Tibial artery (tissue), 4 donors: ENCODE measurements at regions not wholly inside any gene's neighbourhood (a gene's known extent, or its start where the extent isn't known, plus 50 kb on each side); places are given as distances from the start of the nearest gene placed in this dataset.

Experiments used
- DNase-seq, 2 donors: peaks; one replicate each; pipeline ENCODE4 v3.0.0-alpha.2; 2019
- H3K27ac ChIP-seq, 2 donors: fragments of 200-600 bp; sonication (generic) in 1 of 2; 1 replicate in 1 of 2; 2 replicates in 1 of 2; pipeline ENCODE4 v1.5.1; 2018 to 2019; ENCODE audit warnings: mild to moderate bottlenecking in 1 of 2
- H3K27me3 ChIP-seq, 2 donors: fragments of 200-600 bp; sonication (generic) in 1 of 2; one replicate each; pipeline versions ENCODE4 v1.5.1 to v1.6.0; 2016 to 2019
- H3K36me3 ChIP-seq, 3 donors: fragments of 200-600 bp; sonication (generic) in 2 of 3; one replicate each; pipeline ENCODE4 v1.5.1; 2016 to 2019; ENCODE audit warnings: mild to moderate bottlenecking in 2 of 3
- H3K4me1 ChIP-seq, 4 donors: fragments of 200-600 bp; sonication (generic) in 2 of 4; 1 replicate in 3 of 4; 2 replicates in 1 of 4; pipeline ENCODE4 v1.5.1; 2016 to 2019
- H3K4me3 ChIP-seq, 2 donors: fragments of 200-600 bp; sonication (generic) in 1 of 2; 1 replicate in 1 of 2; 2 replicates in 1 of 2; pipeline ENCODE4 v1.5.1; 2018 to 2019; ENCODE audit warnings: mild to moderate bottlenecking in 2 of 2
- H3K9me3 ChIP-seq, 3 donors: fragments of 200-600 bp; sonication (generic) in 1 of 3; one replicate each; pipeline ENCODE4 v1.5.1; 2016 to 2019
- CTCF ChIP-seq, 2 experiments: fragments of 200-600 bp in 1 of 2; fragments of 450-650 bp in 1 of 2; IDR thresholded peaks; one replicate each; pipeline ENCODE4 v1.5.1; 2017 to 2019; ENCODE audit warnings: antibody characterized with exemption in 2 of 2, mild to moderate bottlenecking in 1 of 2, moderate library complexity in 1 of 2
- intact Hi-C: fragments of 100-400 bp; cut with DNase I; formaldehyde crosslinking; loops from one replicate; pipeline ENCODE4 v1.15.0; 2023; ENCODE audit warnings: low total_unique reads

- no peaks in the 10 kb centered on the region for H3K27me3 ChIP-seq
- no peak for DNase-seq
- no peaks in the 10 kb centered on the region for H3K4me1 ChIP-seq
- no peaks in the 10 kb centered on the region for H3K9me3 ChIP-seq
- no peak overlapping the region for H3K4me3 ChIP-seq
- no peak overlapping the region for H3K27ac ChIP-seq
- intact Hi-C loops = no loop called here
- H3K36me3 ChIP-seq = no peaks in the 10 kb centered on the region
- TF ChIP-seq CTCF (IDR thresholded peaks at IDR 0.05) = no peak
These were observed 839.1 kb upstream of the FOXG1 start for GRCh38 chr14:27927519-27927918.

DNA sequence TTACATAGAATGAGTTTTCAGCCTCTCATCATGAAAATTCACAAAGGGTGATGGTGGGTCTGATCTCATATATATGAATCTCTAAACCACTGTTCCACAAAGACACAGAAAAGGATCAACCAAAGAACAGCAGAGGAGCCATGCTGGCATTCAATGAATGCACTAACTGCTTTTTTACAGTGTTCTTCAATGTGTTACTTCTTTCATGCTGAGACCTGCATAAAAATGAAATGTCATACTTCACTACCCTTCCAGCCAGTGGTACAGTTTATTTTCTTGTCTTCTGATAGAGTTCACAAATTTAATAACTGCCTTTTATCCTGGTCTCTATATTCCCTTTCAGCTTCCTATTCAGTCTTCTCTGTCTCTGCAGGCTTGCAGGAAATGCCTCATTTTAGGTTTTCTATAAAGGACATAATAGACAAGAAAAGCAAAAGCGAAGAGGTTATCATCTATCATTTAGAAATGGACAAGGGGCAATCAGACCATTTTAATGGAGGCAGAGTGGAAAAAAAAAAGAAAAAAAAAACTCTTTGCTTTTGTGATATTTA, 836.7 kb upstream of the FOXG1 start:
- intact Hi-C loops = no loop called here
- Histone ChIP-seq H3K4me3 (no peak overlapping the region), H3K9me3 (no peaks in the 10 kb centered on the region), H3K27me3 (no peaks in the 10 kb centered on the region), H3K27ac (no peak overlapping the region), H3K4me1 (no peaks in the 10 kb centered on the region), H3K36me3 (no peaks in the 10 kb centered on the region)
- TF ChIP-seq CTCF (IDR thresholded peaks at IDR 0.05) = no peak
- no peak for DNase-seq

- no peak for TF ChIP-seq CTCF (IDR thresholded peaks at IDR 0.05)
- intact Hi-C loops = no loop called here
- Histone ChIP-seq H3K36me3 (no peaks in the 10 kb centered on the region), H3K27ac (no peak overlapping the region), H3K27me3 (no peaks in the 10 kb centered on the region), H3K4me3 (no peak overlapping the region), H3K4me1 (no peaks in the 10 kb centered on the region), H3K9me3 (no peaks in the 10 kb centered on the region)
- no peak for DNase-seq
These were observed 828.2 kb upstream of the FOXG1 start for GRCh38 chr14:27938392-27938791.

DNA sequence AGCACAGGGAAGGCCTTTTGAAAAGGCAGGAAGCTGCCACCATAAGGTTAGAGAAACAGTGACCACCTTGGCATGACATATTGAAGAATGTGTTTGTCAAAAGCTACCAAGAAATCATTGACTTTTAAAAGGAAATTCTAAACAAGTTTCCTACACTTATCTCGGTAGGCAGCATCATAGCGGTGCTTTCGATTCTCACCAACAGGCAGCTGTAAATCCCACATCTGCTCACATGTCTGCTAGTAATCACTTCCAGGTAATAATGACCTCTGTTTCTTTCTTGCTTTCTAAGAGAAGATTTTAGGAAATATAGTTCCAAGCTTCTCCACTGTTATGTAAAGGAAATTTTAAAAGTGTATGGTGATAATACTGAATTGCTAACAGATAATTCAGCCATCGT, 821.1 kb upstream of the FOXG1 start:
- Histone ChIP-seq H3K4me3 (no peak overlapping the region), H3K4me1 (no peaks in the 10 kb centered on the region), H3K27me3 (no peaks in the 10 kb centered on the region), H3K27ac (no peak overlapping the region), H3K9me3 (no peaks in the 10 kb centered on the region), H3K36me3 (no peaks in the 10 kb centered on the region)
- no peak for TF ChIP-seq CTCF (IDR thresholded peaks at IDR 0.05)
- DNase-seq = no peak
- intact Hi-C loops = no loop called here

DNA sequence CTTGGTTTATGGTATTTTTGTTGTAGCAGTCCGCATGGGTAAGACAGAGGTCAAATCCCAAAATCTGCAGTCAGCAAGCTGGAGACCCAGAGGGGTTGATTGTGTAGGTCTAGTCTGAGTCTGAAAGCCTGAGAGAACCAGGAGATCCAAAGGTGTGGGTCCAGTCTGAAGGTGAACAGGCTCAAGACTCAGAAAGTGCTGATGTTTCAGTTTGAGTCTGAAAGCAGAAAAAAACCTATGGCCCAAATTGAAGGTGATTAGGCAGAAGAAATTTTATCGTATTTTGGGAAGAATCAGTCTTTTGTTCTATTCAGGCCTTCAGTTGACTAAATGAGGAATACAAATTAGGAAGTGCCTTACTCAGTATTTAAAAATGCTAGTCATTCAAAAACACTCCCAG, 807.8 kb upstream of the FOXG1 start:
- H3K9me3 ChIP-seq = no peaks in the 10 kb centered on the region
- no peak for DNase-seq
- H3K4me3 ChIP-seq = no peak overlapping the region
- intact Hi-C loops = no loop called here
- no peak for TF ChIP-seq CTCF (IDR thresholded peaks at IDR 0.05)
- H3K27ac ChIP-seq = no peak overlapping the region
- H3K36me3 ChIP-seq = no peaks in the 10 kb centered on the region
- no peaks in the 10 kb centered on the region for H3K27me3 ChIP-seq
- no peaks in the 10 kb centered on the region for H3K4me1 ChIP-seq

DNA sequence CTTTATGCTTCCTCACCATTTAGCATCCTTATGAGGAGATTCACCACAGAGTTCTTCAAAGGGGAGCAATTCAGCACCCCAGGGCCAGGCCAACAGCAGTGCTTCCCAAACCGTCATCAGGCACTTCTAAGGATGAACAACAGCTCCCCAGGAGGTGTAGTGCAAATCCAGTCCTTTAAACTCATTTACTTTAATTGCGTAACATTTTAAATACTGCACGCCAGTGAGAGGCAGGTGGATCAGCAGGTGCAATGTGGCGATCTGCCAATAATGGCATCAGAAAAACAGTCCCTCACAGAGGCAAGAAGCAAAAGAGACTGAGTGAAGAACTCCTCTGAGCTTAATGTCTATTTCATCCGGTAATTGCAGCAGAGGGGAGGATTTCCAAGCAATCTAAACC, 770.9 kb upstream of the FOXG1 start:
- intact Hi-C loops = no loop called here

More for the DNA sequence above, 770.9 kb upstream of the FOXG1 start:
- H3K9me3 ChIP-seq = no peaks in the 10 kb centered on the region
- no peak for TF ChIP-seq CTCF (IDR thresholded peaks at IDR 0.05)
- no peaks in the 10 kb centered on the region for H3K4me1 ChIP-seq
- no peak overlapping the region for H3K27ac ChIP-seq
- no peak for DNase-seq
- no peaks in the 10 kb centered on the region for H3K27me3 ChIP-seq
- H3K4me3 ChIP-seq = no peak overlapping the region
- no peaks in the 10 kb centered on the region for H3K36me3 ChIP-seq
